Kidney epithelial cell (primary cell): ENCODE measurements at regions not wholly inside any gene's neighbourhood (a gene's known extent, or its start where the extent isn't known, plus 50 kb on each side); places are given as distances from the start of the nearest gene placed in this dataset.

Experiments
- DNase-seq: peaks from one replicate; pipeline ENCODE4 v3.0.0-alpha.2; 2010; ENCODE audit warnings: low read depth
- H3K27me3 ChIP-seq: 2 replicates; pipeline ENCODE4 v1.6.0; 2011; ENCODE audit warnings: low read length; ENCODE audit not compliant: control insufficient read depth, insufficient read depth
- H3K36me3 ChIP-seq: 2 replicates; pipeline ENCODE4 v1.5.1; 2011; ENCODE audit warnings: low read length; ENCODE audit not compliant: control insufficient read depth, insufficient read depth
- H3K4me3 ChIP-seq: 2 replicates; pipeline ENCODE4 v1.5.1; 2011; ENCODE audit warnings: low read depth, mild to moderate bottlenecking, control low read depth, low read length
- TF ChIP-seq, protein P1 (sequence below): IDR thresholded peaks from 2 replicates; pipeline ENCODE4 v1.5.1; 2011; ENCODE audit warnings: mild to moderate bottlenecking, moderate library complexity, low read length, control low read depth, inconsistent platforms; ENCODE audit not compliant: insufficient read depth, poor library complexity, severe bottlenecking

DNA sequence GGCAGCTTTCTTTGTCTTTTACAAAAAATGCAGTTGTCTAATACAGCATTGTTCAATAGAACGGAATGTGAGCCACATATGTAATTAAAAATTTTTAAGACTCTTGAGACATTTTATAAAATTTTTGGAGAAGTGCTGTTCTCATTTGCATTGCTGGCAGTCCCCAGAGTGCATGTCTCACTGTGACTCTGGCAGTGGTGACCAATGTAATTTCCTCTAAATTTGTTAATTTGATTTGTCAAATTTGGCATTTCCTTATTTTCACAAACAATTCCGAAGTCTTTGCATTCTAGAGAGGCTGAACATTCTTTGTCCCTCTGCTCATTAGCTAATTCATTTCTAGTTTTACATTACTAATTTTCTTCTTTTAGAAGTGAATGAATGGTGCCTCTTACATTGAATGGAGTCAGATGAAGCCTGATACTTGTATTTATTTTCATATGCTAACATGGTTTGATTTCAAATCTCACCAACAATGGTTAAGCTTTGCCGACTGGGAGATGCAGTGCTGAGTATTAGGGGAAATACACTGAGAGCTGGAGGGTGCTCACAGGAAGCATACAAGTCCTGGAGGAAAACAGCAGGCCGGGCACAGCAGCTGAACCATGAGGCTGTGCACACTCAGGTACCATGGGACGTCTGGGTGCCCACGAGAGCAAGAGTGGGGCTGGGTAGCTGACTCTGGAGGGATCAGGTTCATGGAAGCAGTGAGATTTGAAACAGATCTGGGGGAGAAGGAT, 68.5 kb upstream of the ARMC2 start:
- DNase-seq: no peak
- Histone ChIP-seq H3K36me3 (no peaks in the 10 kb centered on the region), H3K27me3 (no peaks in the 10 kb centered on the region), H3K4me3 (no peak overlapping the region)
- TF ChIP-seq, protein P1, sequence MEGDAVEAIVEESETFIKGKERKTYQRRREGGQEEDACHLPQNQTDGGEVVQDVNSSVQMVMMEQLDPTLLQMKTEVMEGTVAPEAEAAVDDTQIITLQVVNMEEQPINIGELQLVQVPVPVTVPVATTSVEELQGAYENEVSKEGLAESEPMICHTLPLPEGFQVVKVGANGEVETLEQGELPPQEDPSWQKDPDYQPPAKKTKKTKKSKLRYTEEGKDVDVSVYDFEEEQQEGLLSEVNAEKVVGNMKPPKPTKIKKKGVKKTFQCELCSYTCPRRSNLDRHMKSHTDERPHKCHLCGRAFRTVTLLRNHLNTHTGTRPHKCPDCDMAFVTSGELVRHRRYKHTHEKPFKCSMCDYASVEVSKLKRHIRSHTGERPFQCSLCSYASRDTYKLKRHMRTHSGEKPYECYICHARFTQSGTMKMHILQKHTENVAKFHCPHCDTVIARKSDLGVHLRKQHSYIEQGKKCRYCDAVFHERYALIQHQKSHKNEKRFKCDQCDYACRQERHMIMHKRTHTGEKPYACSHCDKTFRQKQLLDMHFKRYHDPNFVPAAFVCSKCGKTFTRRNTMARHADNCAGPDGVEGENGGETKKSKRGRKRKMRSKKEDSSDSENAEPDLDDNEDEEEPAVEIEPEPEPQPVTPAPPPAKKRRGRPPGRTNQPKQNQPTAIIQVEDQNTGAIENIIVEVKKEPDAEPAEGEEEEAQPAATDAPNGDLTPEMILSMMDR: no peak

DNA sequence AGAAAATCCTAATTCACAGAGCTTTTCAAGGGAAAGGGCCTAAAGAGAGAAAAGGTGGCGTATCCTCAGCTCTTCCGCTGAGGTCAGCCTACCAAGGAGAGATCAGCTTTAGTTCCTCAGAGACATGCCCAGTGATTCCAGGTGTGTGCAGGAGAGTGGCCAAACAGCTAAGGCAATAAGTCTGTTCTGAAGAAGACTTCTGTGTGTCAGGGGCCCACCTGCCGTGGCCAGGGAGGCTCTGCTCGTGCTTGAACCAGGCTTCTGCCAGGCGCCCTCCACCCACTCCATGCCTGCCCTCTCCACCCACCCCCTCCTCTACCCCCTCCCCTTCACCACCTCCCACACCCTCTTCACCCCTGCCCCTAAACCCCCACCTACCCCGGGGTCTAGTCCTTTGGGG, 67.4 kb upstream of the ARMC2 start:
- no peak overlapping the region for H3K4me3 ChIP-seq
- no peak for DNase-seq
- H3K27me3 ChIP-seq: no peaks in the 10 kb centered on the region
- TF ChIP-seq, protein P1: no peak
- no peaks in the 10 kb centered on the region for H3K36me3 ChIP-seq

DNA sequence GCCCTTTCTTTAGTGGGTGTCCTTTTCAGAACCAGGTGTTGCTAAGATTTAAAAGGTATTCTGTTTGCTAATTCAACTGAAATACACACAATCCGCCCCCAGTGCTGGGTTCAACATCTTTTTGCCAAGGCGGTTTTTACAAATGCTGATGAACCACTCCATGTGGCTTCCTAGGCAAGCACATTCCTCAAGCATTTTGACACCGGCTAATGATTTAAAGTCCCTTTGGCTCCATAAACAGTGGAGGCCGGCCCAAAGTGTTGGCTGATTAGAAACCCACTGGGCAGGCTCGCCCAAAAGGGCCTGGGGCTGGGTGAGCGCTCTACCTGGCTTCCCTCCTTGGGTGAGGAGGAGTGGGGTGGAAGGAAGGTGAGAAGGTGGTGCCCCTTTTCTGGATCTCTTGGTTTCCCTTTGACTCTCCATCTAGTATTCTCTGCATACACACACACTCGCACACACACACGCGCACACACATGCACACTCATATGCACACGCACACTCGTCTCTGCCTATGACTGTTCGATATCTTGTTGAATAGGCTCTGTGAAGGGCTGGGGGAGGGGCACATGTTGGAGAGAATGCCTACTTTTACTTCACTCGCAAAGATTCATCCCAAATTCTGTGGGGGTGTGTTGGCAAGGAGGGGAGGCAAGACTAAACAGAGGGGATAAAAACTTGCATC, 66.7 kb upstream of the ARMC2 start:
- DNase-seq: no peak

DNA sequence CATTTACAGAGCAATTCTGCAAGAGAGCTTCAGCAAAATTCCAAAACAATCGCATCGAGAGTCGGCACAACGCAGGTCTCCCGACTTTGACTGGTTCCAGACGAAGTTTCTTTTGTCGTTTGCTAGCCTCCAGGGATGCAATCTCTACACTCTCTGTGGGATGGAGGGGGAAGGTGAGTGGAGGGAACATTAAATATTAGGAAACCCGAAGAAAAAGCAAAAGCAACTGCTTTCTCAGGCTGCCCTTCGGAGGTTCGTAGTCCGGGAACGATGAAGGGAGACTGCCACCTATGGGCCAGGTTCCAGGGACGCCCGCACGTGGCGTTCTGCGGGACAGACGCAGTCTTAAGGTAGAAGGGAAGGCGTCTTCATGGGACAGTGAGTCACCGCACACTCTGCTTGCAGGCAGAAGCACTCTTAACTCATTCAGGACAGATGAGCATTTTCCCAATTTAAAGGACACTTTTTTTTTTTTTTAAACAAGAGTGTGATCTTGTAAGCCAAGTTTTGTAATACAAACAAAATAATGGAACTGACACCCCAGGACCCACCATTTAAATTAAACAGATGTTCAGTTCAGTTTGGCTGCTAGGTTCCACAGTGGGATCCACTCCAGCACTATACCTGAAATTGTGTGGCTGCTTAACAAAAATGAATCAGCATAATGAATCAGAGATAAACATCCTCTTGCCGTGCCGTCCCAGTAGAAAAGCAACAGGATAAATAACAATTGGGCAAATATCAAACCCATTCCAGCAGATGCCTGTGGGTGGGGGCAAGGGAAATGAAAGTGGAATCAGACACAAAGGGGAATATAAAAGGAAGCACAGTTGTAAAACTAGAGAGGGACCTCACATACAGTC, 65.8 kb upstream of the ARMC2 start:
- H3K27me3 ChIP-seq: no peaks in the 10 kb centered on the region
- peak overlapping the region; percentile 44 for H3K4me3 ChIP-seq
- TF ChIP-seq, protein P1: peak; percentile 92
- peak; percentile 60 for DNase-seq
- H3K36me3 ChIP-seq: no peaks in the 10 kb centered on the region

More for the DNA sequence above, 66.7 kb upstream of the ARMC2 start:
- TF ChIP-seq, protein P1: no peak
- Histone ChIP-seq H3K27me3 (no peaks in the 10 kb centered on the region), H3K4me3 (peak overlapping the region; percentile 44), H3K36me3 (no peaks in the 10 kb centered on the region)

DNA sequence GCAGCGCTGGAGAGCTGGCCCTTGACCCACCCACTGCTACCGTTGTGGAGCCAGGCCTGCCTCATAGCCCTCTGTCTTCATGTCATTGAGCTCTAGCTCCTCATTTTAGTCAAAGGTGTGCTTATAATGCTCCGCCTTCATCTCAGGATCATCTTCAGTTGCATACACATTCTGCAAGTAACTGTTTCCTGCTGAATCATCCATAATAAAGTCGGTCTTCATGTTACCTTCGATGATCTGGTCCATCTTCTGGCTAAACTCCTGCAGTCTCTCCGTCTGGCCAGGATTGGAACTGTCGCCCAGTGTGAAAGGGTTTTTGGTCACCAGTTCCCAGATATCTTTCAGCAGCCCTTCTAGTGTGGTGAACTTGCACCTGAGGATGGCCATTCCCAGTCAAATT, 62.6 kb upstream of the ARMC2 start:
- no peaks in the 10 kb centered on the region for H3K36me3 ChIP-seq
- TF ChIP-seq, protein P1: no peak
- no peak for DNase-seq

More for the DNA sequence above, 62.6 kb upstream of the ARMC2 start:
- Histone ChIP-seq H3K27me3 (no peaks in the 10 kb centered on the region), H3K4me3 (no peak overlapping the region)
